ENCODE measurements at regions not wholly inside any gene's neighbourhood (a gene's known extent, or its start where the extent isn't known, plus 50 kb on each side); places are given as distances from the start of the nearest gene placed in this dataset.

GRCh38 chr3:61401359-61401758, 150.1 kb upstream of the FHIT start:
- TF ChIP-seq CTCF (IDR thresholded peaks at IDR 0.05; ENCODE audit: low read length) (no peak), EZH2 (IDR thresholded peaks at IDR 0.05; ENCODE audit: borderline replicate concordance, low read length) (no peak)

Data from OCI-LY1 (cell line).